ENCODE measurements at regions not wholly inside any gene's neighbourhood (a gene's known extent, or its start where the extent isn't known, plus 50 kb on each side); places are given as distances from the start of the nearest gene placed in this dataset.

GRCh38 chr4:147345662-147346061 is 135.2 kb upstream of the EDNRA start:
- H3K4me3 Mint-ChIP-seq (ENCODE audit: low read depth): no peak overlapping the region
- no peaks in the 10 kb centered on the region for H3K36me3 Mint-ChIP-seq (ENCODE audit: insufficient read depth)
- no peaks in the 10 kb centered on the region for H3K9me3 Mint-ChIP-seq (ENCODE audit: low read depth)
- no peaks in the 10 kb centered on the region for H3K27me3 Mint-ChIP-seq
- H3K4me1 Mint-ChIP-seq (ENCODE audit: low read depth): peaks cover 4% of the 10 kb centered on the region
- H3K27ac Mint-ChIP-seq: no peak overlapping the region
- TF ChIP-seq, protein P1, sequence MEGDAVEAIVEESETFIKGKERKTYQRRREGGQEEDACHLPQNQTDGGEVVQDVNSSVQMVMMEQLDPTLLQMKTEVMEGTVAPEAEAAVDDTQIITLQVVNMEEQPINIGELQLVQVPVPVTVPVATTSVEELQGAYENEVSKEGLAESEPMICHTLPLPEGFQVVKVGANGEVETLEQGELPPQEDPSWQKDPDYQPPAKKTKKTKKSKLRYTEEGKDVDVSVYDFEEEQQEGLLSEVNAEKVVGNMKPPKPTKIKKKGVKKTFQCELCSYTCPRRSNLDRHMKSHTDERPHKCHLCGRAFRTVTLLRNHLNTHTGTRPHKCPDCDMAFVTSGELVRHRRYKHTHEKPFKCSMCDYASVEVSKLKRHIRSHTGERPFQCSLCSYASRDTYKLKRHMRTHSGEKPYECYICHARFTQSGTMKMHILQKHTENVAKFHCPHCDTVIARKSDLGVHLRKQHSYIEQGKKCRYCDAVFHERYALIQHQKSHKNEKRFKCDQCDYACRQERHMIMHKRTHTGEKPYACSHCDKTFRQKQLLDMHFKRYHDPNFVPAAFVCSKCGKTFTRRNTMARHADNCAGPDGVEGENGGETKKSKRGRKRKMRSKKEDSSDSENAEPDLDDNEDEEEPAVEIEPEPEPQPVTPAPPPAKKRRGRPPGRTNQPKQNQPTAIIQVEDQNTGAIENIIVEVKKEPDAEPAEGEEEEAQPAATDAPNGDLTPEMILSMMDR (IDR thresholded peaks at IDR 0.05; ENCODE audit: unreplicated experiment): no peak
- no peak for DNase-seq (ENCODE audit: low spot score, unreplicated experiment)

DNA sequence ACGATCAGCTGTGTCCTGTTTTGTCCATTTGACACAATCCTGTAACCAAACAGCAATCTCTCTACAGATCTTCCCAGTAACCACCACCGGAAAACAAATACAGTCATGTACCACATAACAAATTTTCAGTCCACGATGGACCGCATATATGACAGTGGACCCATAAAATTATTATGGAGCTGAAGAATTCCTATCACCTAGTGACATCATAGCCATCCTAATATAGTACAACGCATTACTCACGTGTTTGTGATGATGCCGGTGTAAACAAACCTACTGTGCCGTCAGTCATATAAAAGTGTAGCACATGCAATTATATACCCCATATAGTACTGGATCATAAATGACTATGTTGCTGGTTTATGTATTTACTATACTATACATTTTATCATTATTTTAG is 133.7 kb upstream of the EDNRA start:
- Mint-ChIP-seq H3K27me3 (no peaks in the 10 kb centered on the region), H3K9me3 (ENCODE audit: low read depth) (no peaks in the 10 kb centered on the region), H3K4me1 (ENCODE audit: low read depth) (peaks cover 3% of the 10 kb centered on the region), H3K36me3 (ENCODE audit: insufficient read depth) (no peaks in the 10 kb centered on the region), H3K27ac (no peak overlapping the region), H3K4me3 (ENCODE audit: low read depth) (no peak overlapping the region)
- TF ChIP-seq, protein P1 (IDR thresholded peaks at IDR 0.05; ENCODE audit: unreplicated experiment): no peak
- DNase-seq (ENCODE audit: low spot score, unreplicated experiment): no peak

DNA sequence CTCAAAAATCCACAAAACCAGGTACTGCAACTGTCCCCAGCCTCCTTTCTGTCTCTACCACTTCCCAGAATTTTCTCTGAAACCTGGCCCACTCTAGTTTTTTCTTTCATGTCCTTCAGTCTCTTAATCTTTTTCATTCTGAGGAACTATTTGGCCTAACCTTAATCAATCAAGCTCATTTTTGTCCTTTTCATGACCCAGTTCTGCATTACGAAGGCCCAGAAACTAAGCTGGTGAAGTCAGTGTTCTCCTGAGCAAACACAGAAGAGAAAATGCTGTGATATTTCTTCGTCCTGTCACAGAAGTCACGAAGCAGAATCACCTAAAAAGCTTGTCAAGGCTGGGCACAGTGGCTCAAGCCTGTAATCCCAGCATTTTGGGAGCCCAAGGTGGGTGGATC is 131.7 kb upstream of the EDNRA start:
- TF ChIP-seq, protein P1 (IDR thresholded peaks at IDR 0.05; ENCODE audit: unreplicated experiment): no peak
- Mint-ChIP-seq H3K27ac (no peak overlapping the region), H3K9me3 (ENCODE audit: low read depth) (no peaks in the 10 kb centered on the region), H3K27me3 (no peaks in the 10 kb centered on the region), H3K4me1 (ENCODE audit: low read depth) (peaks cover 3% of the 10 kb centered on the region), H3K4me3 (ENCODE audit: low read depth) (no peak overlapping the region), H3K36me3 (ENCODE audit: insufficient read depth) (no peaks in the 10 kb centered on the region)
- DNase-seq (ENCODE audit: low spot score, unreplicated experiment): no peak

DNA sequence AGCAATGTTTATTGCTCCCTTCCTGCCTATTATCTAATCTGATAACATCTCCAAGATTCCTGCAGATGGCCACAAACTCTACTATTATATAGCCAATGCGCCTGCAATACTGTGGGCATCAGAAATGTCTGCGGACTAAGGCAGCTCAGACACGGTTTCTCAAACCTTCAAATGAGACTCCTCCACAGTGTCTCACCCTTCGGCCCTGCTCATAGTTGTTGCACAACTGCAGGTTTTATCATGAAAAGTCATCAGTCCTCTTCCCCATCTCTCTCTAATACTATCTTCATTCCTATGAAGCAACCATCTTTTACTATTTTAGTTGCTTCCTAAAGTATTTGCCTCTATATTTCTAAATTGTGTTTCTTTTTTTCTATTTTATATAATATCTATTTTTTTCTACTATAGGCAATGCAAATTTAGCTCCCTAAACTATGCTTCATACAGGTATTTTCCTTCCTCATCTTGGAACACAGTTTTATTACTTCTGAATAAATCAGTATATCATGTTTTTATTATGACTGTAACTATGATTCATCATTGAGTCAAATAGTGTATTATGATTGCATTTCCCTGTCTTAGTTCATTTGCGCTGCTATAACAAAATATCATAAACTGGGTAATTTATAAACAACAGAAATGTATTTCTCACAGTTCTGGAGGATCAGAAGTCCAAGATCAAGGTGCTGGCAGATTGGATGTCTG is 129.7 kb upstream of the EDNRA start:
- Mint-ChIP-seq H3K36me3 (ENCODE audit: insufficient read depth) (no peaks in the 10 kb centered on the region), H3K9me3 (ENCODE audit: low read depth) (no peaks in the 10 kb centered on the region), H3K4me3 (ENCODE audit: low read depth) (no peak overlapping the region), H3K27me3 (no peaks in the 10 kb centered on the region), H3K27ac (no peak overlapping the region), H3K4me1 (ENCODE audit: low read depth) (peaks cover 3% of the 10 kb centered on the region)
- no peak for DNase-seq (ENCODE audit: low spot score, unreplicated experiment)
- TF ChIP-seq, protein P1 (IDR thresholded peaks at IDR 0.05; ENCODE audit: unreplicated experiment): no peak

DNA sequence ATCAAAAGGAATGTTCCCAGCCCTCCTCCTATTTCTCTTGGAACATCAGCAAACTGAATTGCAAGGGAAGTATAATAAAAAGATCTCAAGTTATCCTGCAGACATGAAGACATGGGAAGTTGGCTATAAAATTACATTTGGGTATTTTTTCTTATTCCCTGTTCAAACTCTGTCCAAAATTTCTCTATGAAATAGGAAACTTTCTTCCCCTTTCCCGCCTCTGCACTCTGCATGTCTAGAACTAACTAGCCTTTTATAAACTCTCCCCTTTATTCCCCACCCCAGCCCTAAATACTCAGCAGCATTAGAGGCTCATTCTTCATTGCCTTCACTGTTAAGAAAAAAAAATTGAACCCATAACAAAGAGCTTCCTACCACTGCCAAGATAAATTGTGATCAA is 126.7 kb upstream of the EDNRA start:
- TF ChIP-seq, protein P1 (IDR thresholded peaks at IDR 0.05; ENCODE audit: unreplicated experiment): no peak
- H3K9me3 Mint-ChIP-seq (ENCODE audit: low read depth): peaks cover 3% of the 10 kb centered on the region
- H3K27ac Mint-ChIP-seq: no peak overlapping the region
- DNase-seq (ENCODE audit: low spot score, unreplicated experiment): no peak
- peaks cover 2% of the 10 kb centered on the region for H3K4me1 Mint-ChIP-seq (ENCODE audit: low read depth)
- H3K4me3 Mint-ChIP-seq (ENCODE audit: low read depth): no peak overlapping the region
- no peaks in the 10 kb centered on the region for H3K27me3 Mint-ChIP-seq
- no peaks in the 10 kb centered on the region for H3K36me3 Mint-ChIP-seq (ENCODE audit: insufficient read depth)

Data from progenitor cell of endocrine pancreas (in vitro differentiated cells).